HFF-Myc (cell line): ENCODE measurements at regions not wholly inside any gene's neighbourhood (a gene's known extent, or its start where the extent isn't known, plus 50 kb on each side); places are given as distances from the start of the nearest gene placed in this dataset.
"Not testable (repeated sequence)": the region's sequence is repeated elsewhere in the genome, so short reads cannot be mapped to it uniquely, and the experiment has no call there.

Source experiments
- DNase-seq: peaks from one replicate; pipeline ENCODE4 v3.0.0-alpha.2; 2011; ENCODE audit warnings: low read depth; ENCODE audit errors: extremely low read depth
- H3K4me3 ChIP-seq: replicated peaks from 2 replicates; pipeline ENCODE4 v1.5.1; 2011; ENCODE audit warnings: low read depth, mild to moderate bottlenecking, control low read depth, low read length
- CTCF ChIP-seq: IDR thresholded peaks from 2 replicates; pipeline ENCODE4 v1.5.1; 2012; ENCODE audit warnings: mild to moderate bottlenecking, low read depth, low read length, control low read depth; ENCODE audit errors: missing control alignments

DNA sequence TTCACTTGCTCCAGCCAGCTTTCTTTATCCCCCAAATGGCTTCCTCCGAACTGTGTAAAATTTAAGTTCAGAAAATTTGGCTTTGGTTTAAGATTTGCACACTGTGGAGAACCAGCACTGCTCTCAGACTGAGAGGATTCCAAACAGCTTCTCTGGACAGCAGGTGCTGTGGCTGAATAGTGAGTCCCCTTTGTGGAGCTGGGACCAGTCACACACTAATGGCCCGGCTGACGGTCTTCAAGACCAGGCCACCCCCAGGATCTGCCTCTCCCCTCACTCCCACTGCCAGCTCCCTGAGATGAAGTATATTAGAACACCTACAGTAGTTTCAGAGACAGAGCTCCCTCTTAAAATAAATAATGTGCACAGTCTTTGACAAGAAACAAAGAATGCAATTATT lies 267.3 kb downstream of the BCAT1 start:
- TF ChIP-seq CTCF = no peak
- no peak overlapping the region for H3K4me3 ChIP-seq
- DNase-seq = no peak

DNA sequence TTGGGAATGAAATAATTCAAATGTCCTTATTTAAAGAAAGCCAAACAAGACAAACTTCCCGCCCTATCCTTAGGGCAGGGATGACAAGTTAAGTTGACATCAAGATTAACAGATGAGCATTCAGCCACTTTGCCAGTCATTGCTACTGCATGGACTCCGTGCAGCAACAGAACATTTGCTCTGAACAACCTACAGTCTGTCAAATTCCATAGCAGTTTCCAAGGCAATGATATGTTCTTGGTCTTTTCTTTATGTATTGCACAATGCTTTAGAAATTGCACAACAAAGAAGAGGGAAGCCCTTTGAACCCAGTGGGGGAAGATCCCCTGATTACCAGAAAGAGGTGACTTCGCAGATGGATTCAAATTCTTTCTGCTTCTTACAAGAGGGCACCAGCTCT lies 269.8 kb downstream of the BCAT1 start:
- DNase-seq = no peak
- TF ChIP-seq CTCF = no peak
- no peak overlapping the region for H3K4me3 ChIP-seq

DNA sequence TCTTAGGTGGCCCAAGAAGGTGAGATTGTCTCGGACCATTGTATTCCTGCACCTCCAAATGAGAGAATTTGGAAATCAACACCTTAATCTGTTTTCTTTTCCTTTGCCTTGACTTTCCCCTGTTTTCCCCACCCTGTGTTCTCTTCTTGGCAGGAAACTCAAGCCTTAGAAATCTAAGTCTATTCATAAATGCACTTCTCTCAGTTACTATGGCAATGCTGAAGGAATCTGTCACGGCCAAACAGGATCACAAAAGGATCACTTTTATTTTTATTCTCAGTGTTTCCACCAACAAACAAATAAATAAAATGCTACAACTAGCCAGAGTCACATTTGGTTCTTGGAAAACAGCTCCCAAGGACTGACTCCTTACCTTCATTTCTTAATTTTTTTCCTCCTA lies 270.5 kb downstream of the BCAT1 start:
- no peak overlapping the region for H3K4me3 ChIP-seq
- no peak for TF ChIP-seq CTCF
- no peak for DNase-seq

DNA sequence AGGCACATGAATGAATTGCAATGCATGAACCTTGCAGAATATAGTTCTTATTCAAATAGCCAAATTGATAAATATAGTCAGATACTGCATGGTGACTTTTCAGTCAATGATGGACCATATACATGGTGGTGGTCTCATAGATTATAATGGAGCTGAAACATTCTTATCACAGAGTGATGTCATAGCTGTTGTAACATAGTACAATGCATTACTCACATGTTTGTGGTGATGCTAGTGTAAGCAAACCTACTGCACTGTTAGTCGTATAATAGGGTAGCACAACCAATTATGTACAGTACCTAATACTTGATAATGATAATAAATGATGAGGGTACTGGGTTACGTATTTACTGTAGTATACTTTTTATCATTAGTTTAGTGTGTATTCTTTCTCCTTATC lies 280.3 kb downstream of the BCAT1 start:
- DNase-seq = no peak
- no peak for TF ChIP-seq CTCF
- no peak overlapping the region for H3K4me3 ChIP-seq

GRCh38 chr12:24664161-24664880 lies 284.6 kb downstream of the BCAT1 start:
- no peak overlapping the region for H3K4me3 ChIP-seq
- TF ChIP-seq CTCF = no peak
- no peak for DNase-seq

DNA sequence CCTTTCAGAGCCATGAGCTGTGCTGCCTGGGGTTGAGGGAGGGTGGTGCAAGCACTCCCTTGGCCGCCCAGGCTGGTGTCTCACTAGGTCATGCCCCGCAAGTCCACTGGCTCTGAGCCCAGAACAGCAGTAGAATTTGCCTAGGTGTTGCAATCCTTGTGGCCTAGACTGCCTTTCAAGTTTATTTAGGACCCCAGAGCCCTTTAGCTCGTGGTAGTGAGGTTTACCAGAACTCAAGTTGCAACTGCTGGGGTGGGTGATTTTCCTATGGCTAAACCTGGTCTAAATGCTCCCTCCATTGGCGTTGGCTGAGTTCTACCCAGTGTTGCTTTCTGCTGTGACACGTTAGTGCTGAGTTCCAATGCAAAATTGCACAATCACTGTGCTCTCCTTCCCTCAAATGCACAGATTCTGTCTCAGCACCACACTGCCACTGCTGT lies 287.2 kb downstream of the BCAT1 start:
- no peak overlapping the region for H3K4me3 ChIP-seq
- no peak for DNase-seq
- TF ChIP-seq CTCF = no peak

DNA sequence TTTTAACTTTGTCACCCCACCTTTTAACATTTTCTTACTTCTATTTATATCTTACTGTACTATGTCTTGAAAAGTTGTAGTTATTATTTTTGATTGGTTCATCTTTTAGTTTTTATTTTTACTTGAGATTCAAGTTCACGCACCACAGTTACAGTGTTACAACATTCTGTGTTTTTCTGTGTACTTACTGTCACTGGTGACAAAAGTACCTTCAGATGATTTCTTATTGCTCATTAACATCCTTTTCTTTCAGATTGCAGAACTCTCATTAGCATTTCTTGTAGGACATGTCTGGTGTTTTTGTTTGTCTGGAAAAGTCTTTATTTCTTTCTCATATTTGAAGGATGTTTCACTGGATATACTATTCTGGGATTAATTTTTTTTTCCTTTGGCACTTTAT lies 289.9 kb downstream of the BCAT1 start:
- TF ChIP-seq CTCF = no peak
- DNase-seq = no peak
- no peak overlapping the region for H3K4me3 ChIP-seq

GRCh38 chr12:24654344-24654743 lies 294.6 kb downstream of the BCAT1 start:
- not testable (repeated sequence) for DNase-seq, H3K4me3 ChIP-seq
